ENCODE measurements at regions not wholly inside any gene's neighbourhood (a gene's known extent, or its start where the extent isn't known, plus 50 kb on each side); places are given as distances from the start of the nearest gene placed in this dataset.

DNA sequence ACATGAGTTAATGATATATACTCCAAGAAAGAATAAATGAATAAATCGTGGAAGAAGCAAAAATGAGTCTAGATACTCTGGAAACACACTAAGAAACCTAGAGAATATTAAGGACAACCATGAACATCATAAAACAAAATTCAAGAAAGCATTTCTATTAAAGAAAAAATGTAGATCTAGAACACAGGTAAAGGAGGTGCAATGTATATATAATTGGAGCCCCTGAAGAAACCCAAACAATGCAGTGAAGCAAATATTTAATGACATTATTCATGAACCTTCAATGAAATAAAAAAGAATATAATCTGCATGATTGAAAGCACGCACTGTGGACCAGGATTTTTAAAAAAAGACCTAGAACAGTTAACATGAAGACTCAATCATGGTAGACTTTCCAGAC, 150.1 kb downstream of the ATPSCKMT start:
- TF ChIP-seq EZH2 (IDR thresholded peaks at IDR 0.05; ENCODE audit: borderline replicate concordance, insufficient read depth, low read depth, low read length, poor library complexity, severe bottlenecking) (no peak), CTCF (IDR thresholded peaks at IDR 0.05) (no peak)

Measured in B cell (primary cell).